HG03097 (cell line): ENCODE measurements at regions not wholly inside any gene's neighbourhood (a gene's known extent, or its start where the extent isn't known, plus 50 kb on each side); places are given as distances from the start of the nearest gene placed in this dataset.

Experiments
- ATAC-seq: cut with Tn5 transposase; IDR thresholded peaks from one replicate; pipeline ENCODE4 v1.9.1; 2021; ENCODE audit not compliant: unreplicated experiment, low FRiP score

- ATAC-seq = no peak
These were observed 242.2 kb downstream of the ABHD5 start for GRCh38 chr3:43932921-43933320.

- no peak for ATAC-seq
These were observed 257.3 kb downstream of the ABHD5 start for GRCh38 chr3:43948013-43948412.

GRCh38 chr3:43949594-43949993 lies 258.9 kb downstream of the ABHD5 start:
- ATAC-seq = no peak

DNA sequence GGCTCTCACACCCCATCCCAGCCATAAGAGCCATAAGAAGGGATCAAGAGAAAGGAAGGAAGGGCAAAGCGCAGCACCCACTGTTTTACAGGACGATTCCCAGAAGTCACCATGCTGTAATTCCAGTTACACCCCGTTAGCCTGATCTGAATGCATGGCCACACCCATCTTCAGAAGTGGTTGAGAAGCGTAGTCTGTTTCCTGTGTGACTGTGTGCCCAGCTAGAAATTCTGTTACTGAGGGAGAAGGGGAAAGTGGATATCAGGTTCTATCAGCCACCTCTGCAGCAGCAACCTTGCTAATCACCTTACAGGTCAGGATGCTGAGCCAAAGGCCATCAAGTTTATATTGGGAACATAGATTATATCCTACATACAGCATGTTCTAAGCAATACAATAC lies 260.0 kb downstream of the ABHD5 start:
- no peak for ATAC-seq

GRCh38 chr3:43951813-43952212 lies 261.1 kb downstream of the ABHD5 start:
- ATAC-seq = no peak

DNA sequence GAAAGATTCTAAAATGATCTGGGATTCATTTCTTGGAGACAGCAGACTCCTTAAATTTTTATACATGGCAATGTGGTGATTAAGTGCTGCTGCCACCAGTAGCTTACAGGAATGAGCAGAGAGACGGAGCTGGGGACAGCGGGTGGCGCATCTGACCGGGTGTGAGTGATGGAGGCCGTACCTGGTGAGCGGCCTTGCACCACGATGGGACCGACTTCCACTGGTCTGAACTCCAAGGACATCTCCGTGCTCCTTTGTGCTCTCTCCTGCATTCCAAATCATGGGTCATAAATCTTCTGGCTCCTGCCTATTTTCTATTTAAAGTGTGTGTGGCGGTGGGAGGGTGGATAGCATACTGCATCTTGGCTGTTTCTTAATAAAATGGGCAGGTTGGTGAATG lies 262.6 kb downstream of the ABHD5 start:
- ATAC-seq = no peak

- ATAC-seq = no peak
These were observed 263.3 kb downstream of the ABHD5 start for GRCh38 chr3:43953814-43954692.

GRCh38 chr3:43956945-43957344 lies 266.2 kb downstream of the ABHD5 start:
- ATAC-seq = no peak

DNA sequence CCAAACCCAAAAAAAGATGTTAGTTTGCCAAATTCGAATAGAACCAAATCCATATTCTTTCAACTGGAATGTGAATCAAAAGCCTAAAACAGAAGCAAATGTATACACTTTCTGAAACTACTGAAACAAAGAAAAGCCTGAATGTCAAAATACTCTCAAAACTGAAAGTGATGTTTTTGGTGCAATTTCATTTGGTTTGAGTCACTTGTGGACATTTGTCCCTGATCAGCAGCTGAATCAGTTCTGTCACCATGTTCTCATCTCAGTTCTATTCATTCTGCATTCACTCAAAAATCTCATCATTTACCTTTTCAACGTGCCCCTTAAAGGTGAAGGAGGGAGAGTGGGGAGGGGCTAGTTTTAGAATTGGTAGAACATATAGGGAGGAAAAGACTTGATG lies 266.8 kb downstream of the ABHD5 start:
- ATAC-seq = no peak

DNA sequence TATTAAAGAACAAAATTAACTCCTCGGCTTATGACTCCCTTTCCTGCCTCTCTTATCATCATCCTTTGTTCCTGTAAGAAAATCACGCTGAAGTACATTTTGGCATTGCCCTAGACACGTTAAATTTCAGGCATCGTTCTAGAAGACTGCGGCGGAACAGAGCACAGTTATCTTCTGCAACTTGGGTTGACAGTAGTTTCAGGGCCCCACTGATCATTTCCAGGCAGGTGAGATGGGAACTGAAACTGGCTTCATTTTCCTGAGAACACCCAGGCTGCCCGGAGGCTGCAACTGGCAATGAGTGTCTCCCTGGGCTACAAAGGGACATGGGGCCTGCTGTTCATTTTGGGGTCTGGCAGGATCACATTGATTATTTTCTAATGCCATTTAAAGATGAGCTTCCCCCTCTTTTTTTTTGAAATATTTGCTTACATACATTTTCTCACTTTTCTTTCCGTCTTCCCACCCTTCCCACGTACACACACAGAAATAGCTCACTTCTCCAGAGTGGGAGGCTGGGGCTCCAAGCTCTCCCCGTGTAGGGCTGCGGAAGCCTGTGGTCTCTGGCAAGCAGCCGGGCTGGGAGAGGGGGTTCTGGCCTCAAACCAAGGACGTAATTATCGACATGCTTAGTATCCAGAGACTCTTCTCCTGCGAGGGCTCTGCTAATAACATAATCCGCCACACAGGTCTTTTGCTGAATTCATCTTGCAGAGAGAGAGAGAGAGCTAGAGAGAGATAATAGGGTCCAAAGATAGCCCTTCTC lies 267.4 kb downstream of the ABHD5 start:
- ATAC-seq = no peak

GRCh38 chr3:43958973-43959372 lies 268.2 kb downstream of the ABHD5 start:
- no peak for ATAC-seq

DNA sequence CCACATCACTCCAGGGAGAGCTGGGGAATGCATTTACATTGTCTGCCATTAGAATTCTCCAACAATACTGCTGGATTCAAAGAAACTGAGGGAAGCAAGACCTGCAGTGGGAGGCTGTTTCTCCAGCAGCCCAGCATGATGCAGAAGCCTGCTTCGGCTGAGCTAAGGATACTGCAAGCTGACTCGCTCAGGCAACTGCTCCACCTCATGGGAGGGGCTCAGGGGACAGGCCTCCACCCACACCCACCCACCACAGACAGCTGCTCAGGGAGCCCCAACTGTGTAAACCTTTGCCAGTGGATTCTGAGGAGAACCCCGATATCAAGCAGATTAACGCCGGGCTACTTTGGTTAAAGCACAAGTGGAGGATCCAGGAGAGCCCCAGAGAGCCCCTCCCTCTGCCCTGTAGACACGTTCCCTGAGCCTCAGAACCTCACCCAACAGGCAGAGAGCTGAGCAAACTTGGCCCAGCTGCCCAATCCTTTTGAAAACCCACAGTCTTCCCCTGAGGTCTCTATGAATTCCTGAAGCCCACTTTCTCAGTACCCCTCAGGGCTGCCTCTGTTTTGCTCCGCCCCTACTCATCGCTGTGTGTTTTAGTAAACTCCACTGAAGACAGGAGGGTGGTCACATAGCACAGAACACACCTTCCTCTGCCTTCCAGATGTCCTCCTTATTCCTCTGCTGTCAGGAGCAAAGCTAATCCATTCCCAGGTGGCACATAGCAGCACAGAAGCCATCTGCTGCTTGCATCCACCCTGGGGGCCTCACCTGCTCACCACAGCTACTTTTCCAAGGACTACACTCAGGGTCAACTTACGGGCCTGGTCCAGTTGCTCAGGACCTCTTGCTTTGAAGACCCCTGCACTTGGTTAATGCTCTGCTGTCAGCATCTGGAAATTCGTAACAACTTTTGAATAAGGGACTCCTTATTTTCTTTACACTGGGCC lies 269.0 kb downstream of the ABHD5 start:
- ATAC-seq = no peak

DNA sequence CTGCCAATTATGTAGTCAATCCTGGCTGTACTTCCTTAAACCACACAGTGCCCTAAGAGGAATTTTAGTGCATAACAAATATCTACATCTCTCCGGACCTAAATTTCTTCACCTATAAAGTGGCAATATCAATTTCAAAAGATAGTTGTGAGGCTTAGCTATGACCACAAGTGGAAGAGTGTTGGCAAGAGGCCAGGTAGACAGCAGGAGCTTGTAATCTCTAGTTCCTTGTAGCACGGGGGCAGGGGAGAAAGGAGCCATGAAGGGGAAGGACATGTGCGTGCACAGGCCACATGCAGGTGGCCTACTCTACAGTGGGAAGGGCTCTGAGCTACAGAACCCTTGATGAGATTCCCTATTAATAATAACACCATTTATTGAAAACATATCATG lies 269.7 kb downstream of the ABHD5 start:
- no peak for ATAC-seq

DNA sequence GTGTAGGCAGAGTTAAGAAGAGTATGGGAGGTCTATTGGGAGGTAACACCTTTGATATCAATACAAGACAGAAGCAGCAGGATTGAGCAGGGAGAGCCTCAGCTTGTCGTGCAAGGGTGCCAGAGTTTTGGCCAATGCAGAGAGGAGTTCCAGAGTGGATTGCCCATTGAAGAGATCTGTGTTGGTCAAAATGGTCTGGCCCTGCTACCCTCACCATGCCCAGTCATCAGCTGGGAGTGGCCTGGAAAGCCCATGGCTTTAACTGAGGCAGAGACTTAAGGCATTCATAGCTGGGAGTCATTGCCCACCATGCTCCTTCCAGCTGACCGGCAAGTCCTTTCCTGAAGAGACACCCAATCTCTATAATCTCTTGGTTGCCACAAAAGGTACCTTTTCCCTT lies 271.3 kb downstream of the ABHD5 start:
- no peak for ATAC-seq

DNA sequence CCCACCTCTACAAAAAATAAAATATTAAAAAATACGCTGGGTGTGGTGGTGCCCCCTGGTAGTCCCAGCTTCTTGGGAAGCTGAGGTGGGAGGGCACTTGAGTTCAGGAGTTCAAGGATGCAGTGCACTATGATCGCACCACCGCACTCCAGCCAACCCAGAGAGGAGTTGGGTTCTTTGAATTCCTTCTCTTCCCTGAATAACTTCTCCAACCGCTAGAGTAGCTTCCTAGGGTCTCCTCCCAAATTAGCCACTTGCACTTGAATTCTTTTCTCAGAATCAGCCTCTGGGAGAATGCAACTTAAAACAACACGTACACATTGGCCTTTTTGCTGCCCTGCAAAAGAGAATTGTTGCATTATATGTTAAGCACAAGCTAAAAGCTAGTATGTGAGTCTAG lies 272.5 kb downstream of the ABHD5 start:
- no peak for ATAC-seq

DNA sequence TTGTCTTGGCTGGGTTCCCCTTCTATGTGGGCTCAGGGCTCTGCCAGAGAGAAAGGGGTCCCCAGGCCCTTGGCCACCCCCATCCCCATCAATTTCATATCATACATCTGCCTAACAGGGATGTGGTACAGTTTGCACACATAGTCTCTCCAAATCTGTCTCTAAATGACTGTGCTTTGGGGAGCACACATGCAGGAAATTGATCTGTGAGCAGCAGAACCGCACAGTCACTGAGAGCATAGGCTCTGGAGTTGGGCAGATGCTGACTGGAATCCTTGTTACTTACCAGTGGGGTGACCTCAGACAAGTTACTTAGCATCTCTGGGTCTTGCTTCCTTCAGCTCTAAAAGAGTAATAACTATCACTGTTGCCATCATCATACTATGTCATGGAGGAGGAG lies 273.9 kb downstream of the ABHD5 start:
- ATAC-seq = no peak

DNA sequence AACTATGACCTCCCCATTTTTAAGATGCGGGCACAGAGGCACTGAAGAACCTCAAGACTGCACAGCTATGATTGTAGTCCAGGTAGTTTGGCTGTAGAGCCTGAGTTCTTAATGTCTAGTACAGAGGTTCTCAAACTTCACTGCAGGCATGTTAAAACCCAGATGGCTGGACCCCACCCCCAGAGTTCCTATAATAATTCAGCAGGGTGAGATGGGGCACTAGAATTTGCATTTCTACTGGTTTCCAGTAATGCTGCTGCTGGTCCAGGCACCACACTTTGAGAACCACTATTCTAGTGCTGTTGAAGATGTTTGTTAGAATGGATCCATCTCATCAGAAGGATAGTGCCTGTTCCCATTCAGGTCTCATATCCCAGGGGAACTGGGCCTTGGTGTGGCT lies 274.9 kb downstream of the ABHD5 start:
- no peak for ATAC-seq

GRCh38 chr3:43966126-43966525 lies 275.4 kb downstream of the ABHD5 start:
- ATAC-seq = no peak

GRCh38 chr3:43966530-43966929 lies 275.2 kb upstream of the TOPAZ1 start:
- ATAC-seq = no peak

DNA sequence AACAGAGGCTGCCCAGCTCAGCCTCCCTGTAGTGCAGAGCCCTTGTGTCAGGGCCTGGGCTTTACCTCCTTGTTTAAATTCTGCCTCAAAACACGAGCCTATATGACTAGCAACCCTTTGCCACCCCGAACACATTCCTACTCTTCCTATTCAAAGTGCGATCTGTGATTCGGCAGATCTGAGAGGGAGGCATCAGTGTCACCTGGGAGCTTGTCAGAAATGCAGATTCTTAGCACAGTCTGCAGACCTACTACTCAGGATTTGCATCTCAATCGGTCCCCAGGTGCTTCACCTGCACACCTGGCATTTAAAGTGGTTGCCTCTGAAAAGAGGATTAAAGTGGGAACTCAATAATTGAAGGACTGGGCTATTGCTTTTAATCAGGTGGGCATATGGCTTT lies 273.2 kb upstream of the TOPAZ1 start:
- no peak for ATAC-seq

- ATAC-seq = no peak
These were observed 271.7 kb upstream of the TOPAZ1 start for GRCh38 chr3:43969944-43970343.
